ENCODE measurements at regions not wholly inside any gene's neighbourhood (a gene's known extent, or its start where the extent isn't known, plus 50 kb on each side); places are given as distances from the start of the nearest gene placed in this dataset.
"Not testable (repeated sequence)": the region's sequence is repeated elsewhere in the genome, so short reads cannot be mapped to it uniquely, and the experiment has no call there.

GRCh38 chr5:162811071-162811470, 626.3 kb upstream of the CCNG1 start:
- DNase-seq = no peak

- DNase-seq = no peak
Observed at GRCh38 chr5:162816816-162817215, 620.6 kb upstream of the CCNG1 start.

DNA sequence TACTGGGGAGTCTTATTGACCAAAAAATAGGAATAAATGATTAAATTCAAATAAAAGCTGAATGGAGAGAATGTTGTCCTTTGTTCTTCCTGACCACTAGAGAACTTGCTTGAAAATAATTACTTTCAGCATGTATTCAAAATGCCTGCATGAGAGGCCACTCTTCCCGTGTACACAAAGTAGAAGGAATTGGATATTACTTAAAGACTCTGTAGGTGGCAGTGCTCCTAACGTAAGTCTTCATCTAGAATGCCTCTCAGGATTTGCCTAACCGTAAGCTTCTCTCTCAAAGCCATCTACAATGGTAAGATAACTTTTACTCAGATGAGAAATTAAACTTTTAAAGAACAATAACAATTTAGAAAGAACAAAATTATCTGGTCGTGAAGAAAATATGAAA, 620.0 kb upstream of the CCNG1 start:
- DNase-seq = no peak

- not testable (repeated sequence) for DNase-seq
Observed at GRCh38 chr5:162821664-162822063, 615.7 kb upstream of the CCNG1 start.

DNA sequence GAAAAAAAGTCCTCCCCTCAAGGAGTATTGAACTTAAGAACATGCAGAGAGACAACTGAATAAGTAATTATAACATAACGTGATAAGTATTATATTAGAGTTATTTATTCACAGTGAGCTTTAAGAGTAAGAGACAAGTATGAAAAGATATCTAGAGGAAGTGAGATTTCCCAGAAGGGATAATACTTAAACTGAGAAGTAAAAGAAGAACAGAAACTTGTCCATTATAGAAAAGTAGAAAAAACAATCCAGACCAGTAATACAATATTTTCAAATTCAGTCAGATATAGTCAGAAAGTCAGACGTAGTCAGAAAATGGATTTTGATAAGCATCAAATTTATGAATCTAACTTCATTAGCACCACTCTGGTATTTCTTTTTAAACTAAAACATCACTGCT, 613.0 kb upstream of the CCNG1 start:
- no peak for DNase-seq

- no peak for DNase-seq
Observed at GRCh38 chr5:162837155-162837554, 600.2 kb upstream of the CCNG1 start.

GRCh38 chr5:162842727-162843126, 594.7 kb upstream of the CCNG1 start:
- DNase-seq = no peak

DNA sequence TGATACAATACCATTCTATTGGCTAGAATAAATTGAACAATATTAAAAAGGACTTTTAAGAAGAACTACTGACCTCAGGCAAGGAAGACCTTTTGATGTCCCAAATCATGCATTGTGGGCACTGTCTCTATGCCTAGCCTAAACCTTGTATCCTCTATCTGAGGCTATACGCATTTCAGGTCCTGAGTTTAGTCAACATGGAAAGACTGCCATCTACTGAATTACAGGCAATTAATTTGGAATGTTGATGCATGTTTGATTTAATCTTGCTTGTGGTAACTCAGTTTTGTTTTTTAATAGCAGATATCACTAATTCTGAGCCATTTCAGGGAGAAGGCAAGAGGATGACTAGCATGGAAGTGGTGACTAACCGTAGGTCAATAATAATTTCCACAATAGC, 585.3 kb upstream of the CCNG1 start:
- DNase-seq = no peak

GRCh38 chr5:162858770-162859169, 578.6 kb upstream of the CCNG1 start:
- no peak for DNase-seq

- DNase-seq = no peak
Observed at GRCh38 chr5:162870966-162871365, 566.4 kb upstream of the CCNG1 start.

DNA sequence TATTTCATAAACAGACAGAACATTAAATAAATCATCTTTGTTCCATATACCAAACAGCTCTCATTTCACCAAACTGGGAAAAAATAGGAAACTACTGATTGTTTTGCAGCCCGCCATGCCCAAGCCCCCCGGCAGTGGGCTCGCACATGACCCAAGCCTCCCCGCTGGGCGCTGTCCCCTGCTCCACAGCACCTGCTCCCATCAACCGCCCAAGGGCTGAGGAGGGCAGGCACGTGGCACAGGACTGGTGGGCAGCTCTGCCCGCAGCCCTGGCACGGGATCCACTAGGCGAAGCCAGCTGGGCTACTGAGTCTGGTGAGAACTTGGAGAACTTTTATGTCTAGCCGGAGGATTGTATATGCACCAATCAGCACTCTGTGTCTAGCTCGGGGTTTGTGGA, 554.8 kb upstream of the CCNG1 start:
- DNase-seq = no peak

- DNase-seq = no peak
Observed at GRCh38 chr5:162886717-162887116, 550.7 kb upstream of the CCNG1 start.

GRCh38 chr5:162888268-162888667, 549.1 kb upstream of the CCNG1 start:
- DNase-seq = no peak

- DNase-seq = no peak
Observed at GRCh38 chr5:162911873-162912272, 525.5 kb upstream of the CCNG1 start.

DNA sequence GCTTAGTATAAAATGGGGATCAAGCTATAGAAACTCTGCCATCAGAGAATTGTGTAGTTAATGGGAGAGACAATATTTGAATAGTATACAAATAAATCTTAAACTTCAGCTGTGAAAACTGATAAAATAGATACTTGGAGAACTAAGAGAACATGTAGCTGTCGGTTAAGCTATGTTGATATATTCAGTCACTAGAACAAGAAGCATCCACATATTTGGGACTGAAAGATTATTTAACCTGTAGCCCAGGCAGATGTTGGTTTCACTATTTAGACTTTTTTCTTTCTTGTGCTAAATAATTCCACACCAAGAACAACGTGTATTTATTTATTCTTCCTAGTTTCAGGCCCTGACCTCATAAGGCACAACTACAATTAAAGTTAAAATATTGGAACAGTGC, 521.0 kb upstream of the CCNG1 start:
- DNase-seq = no peak

DNA sequence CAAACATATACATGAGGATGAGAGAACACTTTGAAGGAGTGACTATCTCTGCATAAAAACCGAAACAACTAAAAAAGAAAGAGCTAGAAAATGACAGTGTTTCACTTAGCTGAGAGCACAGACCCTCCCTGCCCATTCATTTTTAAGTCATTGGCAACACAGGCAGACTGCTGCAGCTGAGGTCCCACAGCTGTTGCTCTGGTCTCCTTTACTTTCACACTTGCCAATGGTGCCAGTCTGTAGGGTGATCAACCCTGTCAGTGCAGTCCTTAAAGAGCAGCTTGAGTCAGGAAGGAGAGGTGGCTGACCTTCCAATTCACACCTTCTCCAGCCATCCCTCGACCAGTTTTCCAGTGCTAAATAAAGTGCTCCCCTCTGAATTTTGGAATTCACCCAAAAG, 508.3 kb upstream of the CCNG1 start:
- no peak for DNase-seq

GRCh38 chr5:162931501-162931900, 505.9 kb upstream of the CCNG1 start:
- DNase-seq = no peak

GRCh38 chr5:162939991-162940390, 497.4 kb upstream of the CCNG1 start:
- no peak for DNase-seq

DNA sequence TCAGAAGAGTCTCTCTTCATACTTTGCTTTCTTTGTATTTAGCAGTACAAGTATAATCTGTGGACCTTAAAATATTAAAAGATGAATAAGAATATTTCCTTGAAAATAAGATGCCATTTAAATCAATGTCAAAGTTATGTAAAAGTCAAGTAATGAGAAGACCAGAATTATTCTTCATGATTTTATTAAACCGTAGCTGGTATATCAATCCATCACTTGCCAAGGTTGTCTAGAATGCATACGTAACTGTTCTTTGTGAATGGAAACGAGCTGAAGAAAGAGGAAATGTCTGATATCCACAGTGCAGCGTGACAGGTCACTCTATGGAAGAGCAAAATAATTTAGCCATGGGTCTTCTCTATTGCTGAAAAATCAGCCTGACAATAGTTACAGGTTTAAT, 488.7 kb upstream of the CCNG1 start:
- no peak for DNase-seq

GRCh38 chr5:162956570-162956969, 480.8 kb upstream of the CCNG1 start:
- no peak for DNase-seq

DNA sequence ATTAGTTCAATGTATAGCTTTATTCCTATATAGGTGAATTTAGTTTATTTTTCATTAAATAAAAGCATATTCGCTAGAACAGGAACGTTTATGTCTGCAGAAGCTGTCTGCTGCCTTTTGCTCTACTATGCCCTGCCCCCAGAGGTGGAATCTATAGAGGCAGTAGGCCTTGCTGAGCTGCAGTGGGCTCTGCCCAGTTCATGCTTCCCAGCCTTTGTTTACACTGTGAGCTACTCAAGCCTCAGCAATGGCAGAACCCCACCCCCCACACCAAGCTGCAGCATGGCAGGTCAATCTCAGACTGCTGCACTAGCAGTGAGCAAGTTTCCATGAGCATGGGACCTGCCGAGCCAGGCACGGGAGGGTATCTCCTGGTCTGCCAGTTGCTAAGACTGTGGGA, 473.3 kb upstream of the CCNG1 start:
- DNase-seq = not testable (repeated sequence)

- no peak for DNase-seq
Observed at GRCh38 chr5:162990063-162990462, 447.3 kb upstream of the CCNG1 start.

GRCh38 chr5:162990856-162991497, 446.4 kb upstream of the CCNG1 start:
- DNase-seq = no peak

GRCh38 chr5:162995568-162995967, 441.8 kb upstream of the CCNG1 start:
- DNase-seq = no peak

- no peak for DNase-seq
Observed at GRCh38 chr5:162996053-162996452, 441.3 kb upstream of the CCNG1 start.

DNA sequence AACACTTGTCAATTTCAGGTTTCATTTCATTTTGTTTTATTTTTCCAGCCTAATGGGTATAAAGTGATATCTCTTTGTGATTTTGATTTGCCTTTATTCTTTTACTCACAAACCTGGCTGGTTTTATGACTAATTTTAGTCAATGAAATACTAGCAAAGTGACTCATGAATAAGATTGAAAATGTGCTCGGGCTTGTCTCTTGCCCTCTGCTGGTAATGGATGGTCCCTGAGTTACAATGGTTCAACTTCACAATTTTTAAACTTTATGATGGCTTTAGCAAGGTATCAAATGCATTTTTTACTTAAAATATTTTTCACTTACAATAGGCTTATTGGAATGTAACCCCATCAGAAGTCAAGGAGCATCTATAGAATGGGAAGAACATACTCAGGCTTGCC, 431.4 kb upstream of the CCNG1 start:
- no peak for DNase-seq
